HUES6 (cell line): ENCODE measurements at regions not wholly inside any gene's neighbourhood (a gene's known extent, or its start where the extent isn't known, plus 50 kb on each side); places are given as distances from the start of the nearest gene placed in this dataset.

Experiments
- H3K27ac ChIP-seq: 2 replicates; pipeline ENCODE4 v1.7.0; 2013; ENCODE audit warnings: low read depth, mild to moderate bottlenecking, low read length, inconsistent platforms
- H3K27me3 ChIP-seq: 2 replicates; pipeline ENCODE4 v1.6.1; 2013; ENCODE audit warnings: low read length; ENCODE audit not compliant: control insufficient read depth, insufficient read depth
- H3K36me3 ChIP-seq: 2 replicates; pipeline ENCODE4 v1.6.1; 2013; ENCODE audit warnings: low read length; ENCODE audit not compliant: control insufficient read depth, insufficient read depth
- H3K4me1 ChIP-seq: 2 replicates; pipeline ENCODE4 v1.6.1; 2013; ENCODE audit warnings: low read length; ENCODE audit not compliant: control insufficient read depth, insufficient read depth
- H3K4me3 ChIP-seq: 2 replicates; pipeline ENCODE4 v1.5.1; 2013; ENCODE audit warnings: low read depth, low read length
- H3K9ac ChIP-seq: one replicate; pipeline ENCODE4 v1.6.1; 2013; ENCODE audit warnings: mild to moderate bottlenecking, low read length
- H3K9me3 ChIP-seq: 2 replicates; pipeline ENCODE4 v1.6.1; 2013; ENCODE audit warnings: low read depth, low read length; ENCODE audit not compliant: control insufficient read depth, insufficient read depth

GRCh38 chr2:60295636-60295962 is 257.9 kb downstream of the BCL11A start:
- Histone ChIP-seq H3K9ac (no peak overlapping the region), H3K27ac (no peak overlapping the region), H3K9me3 (no peaks in the 10 kb centered on the region), H3K36me3 (no peaks in the 10 kb centered on the region), H3K4me1 (peaks cover 13% of the 10 kb centered on the region), H3K27me3 (0 out of 2 replicates have a peak, but pooled peaks cover 8% of the 10 kb centered on the region), H3K4me3 (no peak overlapping the region)

- Histone ChIP-seq H3K9me3 (no peaks in the 10 kb centered on the region), H3K36me3 (no peaks in the 10 kb centered on the region), H3K4me1 (peaks cover 13% of the 10 kb centered on the region), H3K27me3 (0 out of 2 replicates have a peak, but pooled peaks cover 8% of the 10 kb centered on the region), H3K27ac (no peak overlapping the region), H3K4me3 (no peak overlapping the region), H3K9ac (no peak overlapping the region)
Observed at GRCh38 chr2:60294901-60295635, 258.4 kb downstream of the BCL11A start.

- Histone ChIP-seq H3K9me3 (no peaks in the 10 kb centered on the region), H3K4me3 (no peak overlapping the region), H3K27ac (no peak overlapping the region), H3K36me3 (no peaks in the 10 kb centered on the region), H3K9ac (no peak overlapping the region), H3K4me1 (peaks cover 2% of the 10 kb centered on the region), H3K27me3 (0 out of 2 replicates have a peak, but pooled peaks cover 7% of the 10 kb centered on the region)
Observed at GRCh38 chr2:60292242-60292641, 261.2 kb downstream of the BCL11A start.

GRCh38 chr2:60290509-60290908 is 262.9 kb downstream of the BCL11A start:
- Histone ChIP-seq H3K27me3 (no peaks in the 10 kb centered on the region), H3K4me1 (peaks cover 7% of the 10 kb centered on the region), H3K9ac (no peak overlapping the region), H3K36me3 (no peaks in the 10 kb centered on the region), H3K9me3 (no peaks in the 10 kb centered on the region), H3K27ac (no peak overlapping the region), H3K4me3 (no peak overlapping the region)

- no peak overlapping the region for H3K9ac ChIP-seq
- no peak overlapping the region for H3K4me3 ChIP-seq
- no peaks in the 10 kb centered on the region for H3K27me3 ChIP-seq
- no peak overlapping the region for H3K27ac ChIP-seq
- H3K9me3 ChIP-seq: no peaks in the 10 kb centered on the region
- no peaks in the 10 kb centered on the region for H3K36me3 ChIP-seq
- H3K4me1 ChIP-seq: peaks cover 11% of the 10 kb centered on the region
Observed at GRCh38 chr2:60285626-60286316, 267.7 kb downstream of the BCL11A start.

- Histone ChIP-seq H3K27me3 (no peaks in the 10 kb centered on the region), H3K36me3 (no peaks in the 10 kb centered on the region), H3K9ac (no peak overlapping the region), H3K4me3 (no peak overlapping the region), H3K4me1 (peaks cover 11% of the 10 kb centered on the region), H3K27ac (no peak overlapping the region), H3K9me3 (no peaks in the 10 kb centered on the region)
Observed at GRCh38 chr2:60283626-60284025, 269.8 kb downstream of the BCL11A start.

GRCh38 chr2:60282886-60283285 is 270.6 kb downstream of the BCL11A start:
- Histone ChIP-seq H3K27me3 (no peaks in the 10 kb centered on the region), H3K4me3 (no peak overlapping the region), H3K9me3 (no peaks in the 10 kb centered on the region), H3K9ac (no peak overlapping the region), H3K4me1 (peaks cover 14% of the 10 kb centered on the region), H3K27ac (no peak overlapping the region), H3K36me3 (no peaks in the 10 kb centered on the region)

- H3K27me3 ChIP-seq: no peaks in the 10 kb centered on the region
- no peak overlapping the region for H3K4me3 ChIP-seq
- H3K9me3 ChIP-seq: no peaks in the 10 kb centered on the region
- no peak overlapping the region for H3K9ac ChIP-seq
- no peak overlapping the region for H3K27ac ChIP-seq
- peaks cover 14% of the 10 kb centered on the region for H3K4me1 ChIP-seq
- no peaks in the 10 kb centered on the region for H3K36me3 ChIP-seq
Observed at GRCh38 chr2:60281730-60282129, 271.7 kb downstream of the BCL11A start.

- no peaks in the 10 kb centered on the region for H3K27me3 ChIP-seq
- no peaks in the 10 kb centered on the region for H3K36me3 ChIP-seq
- H3K9ac ChIP-seq: no peak overlapping the region
- no peaks in the 10 kb centered on the region; the same call in 1 of the 2 replicates for H3K9me3 ChIP-seq
- no peak overlapping the region for H3K27ac ChIP-seq
- no peak overlapping the region for H3K4me3 ChIP-seq
- H3K4me1 ChIP-seq: peaks cover 3% of the 10 kb centered on the region
Observed at GRCh38 chr2:60280238-60280637, 273.2 kb downstream of the BCL11A start.

- H3K4me1 ChIP-seq: peaks cover 3% of the 10 kb centered on the region; the same call in 1 of the 2 replicates
- no peak overlapping the region for H3K9ac ChIP-seq
- H3K36me3 ChIP-seq: no peaks in the 10 kb centered on the region
- H3K4me3 ChIP-seq: no peak overlapping the region
- H3K9me3 ChIP-seq: peaks cover 7% of the 10 kb centered on the region
- no peak overlapping the region for H3K27ac ChIP-seq
- H3K27me3 ChIP-seq: no peaks in the 10 kb centered on the region
Observed at GRCh38 chr2:60278906-60279305, 274.5 kb downstream of the BCL11A start.

- no peak overlapping the region for H3K4me3 ChIP-seq
- H3K9ac ChIP-seq: no peak overlapping the region
- no peaks in the 10 kb centered on the region for H3K36me3 ChIP-seq
- peaks cover 7% of the 10 kb centered on the region for H3K9me3 ChIP-seq
- H3K4me1 ChIP-seq: peaks cover 3% of the 10 kb centered on the region; the same call in 1 of the 2 replicates
- H3K27me3 ChIP-seq: no peaks in the 10 kb centered on the region
- H3K27ac ChIP-seq: no peak overlapping the region
Observed at GRCh38 chr2:60275958-60276357, 277.5 kb downstream of the BCL11A start.
